Ectodermal cell (in vitro differentiated cells): ENCODE measurements at regions not wholly inside any gene's neighbourhood (a gene's known extent, or its start where the extent isn't known, plus 50 kb on each side); places are given as distances from the start of the nearest gene placed in this dataset.

Source experiments
- H3K27ac ChIP-seq: 2 replicates; pipeline ENCODE4 v1.7.0; 2013; ENCODE audit warnings: mild to moderate bottlenecking, low read depth, low read length; ENCODE audit not compliant: insufficient read depth, poor library complexity, severe bottlenecking
- H3K27me3 ChIP-seq: 2 replicates; pipeline ENCODE4 v1.7.0; 2013; ENCODE audit warnings: mild to moderate bottlenecking, low read length; ENCODE audit not compliant: insufficient read depth, control insufficient read depth, poor library complexity, severe bottlenecking
- H3K36me3 ChIP-seq: one replicate; pipeline ENCODE4 v1.7.0; 2013; ENCODE audit warnings: low read length; ENCODE audit not compliant: control insufficient read depth, insufficient read depth
- H3K4me1 ChIP-seq: one replicate; pipeline ENCODE4 v1.7.0; 2013; ENCODE audit warnings: low read length; ENCODE audit not compliant: control insufficient read depth, insufficient read depth
- H3K4me3 ChIP-seq: 2 replicates; pipeline ENCODE4 v1.7.0; 2013; ENCODE audit warnings: low read depth, low read length, control low read depth; ENCODE audit not compliant: insufficient read depth
- H3K9me3 ChIP-seq: 2 replicates; pipeline ENCODE4 v1.7.0; 2013; ENCODE audit warnings: mild to moderate bottlenecking, low read length, moderate library complexity; ENCODE audit not compliant: control insufficient read depth
- WGBS, 2 experiments: methylation state at CpG; one replicate each; pipeline ENCODE4 v1.1.7; 2013; ENCODE audit warnings: missing lambda C conversion rate in 2 of 2; 5-methylcytosine and 5-hydroxymethylcytosine counted together

GRCh38 chr1:37246631-37247030, 212.3 kb upstream of the GRIK3 start:
- Histone ChIP-seq H3K36me3 (no peaks in the 10 kb centered on the region), H3K9me3 (no peaks in the 10 kb centered on the region), H3K4me3 (no peak overlapping the region), H3K27me3 (peaks cover 5% of the 10 kb centered on the region), H3K27ac (no peak overlapping the region), H3K4me1 (peaks cover 10% of the 10 kb centered on the region)
- WGBS, 2 experiments = 62 to 65% methylated on average over 6 of the region's 6 CpGs

DNA sequence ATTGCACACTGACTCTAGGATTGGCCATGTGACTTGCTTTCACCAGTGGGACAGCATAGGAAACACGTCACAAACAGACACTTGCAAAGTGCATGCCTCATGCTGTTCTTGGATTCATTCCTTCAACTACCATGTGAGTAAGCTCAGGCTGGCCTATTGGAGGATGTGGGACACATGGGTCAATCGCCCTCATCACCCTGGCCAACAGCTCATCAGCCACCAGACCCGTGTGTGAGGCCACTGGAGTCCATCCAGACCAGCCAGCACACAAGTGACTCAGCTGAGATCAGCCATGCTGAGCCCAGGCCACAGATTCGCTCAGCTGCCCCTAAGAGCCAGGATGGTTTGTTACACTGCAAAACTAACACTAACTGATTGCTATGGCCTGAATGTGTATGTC, 216.1 kb upstream of the GRIK3 start:
- WGBS, 2 experiments = 73 to 78% methylated on average over 4 of the region's 4 CpGs
- no peaks in the 10 kb centered on the region for H3K36me3 ChIP-seq
- H3K4me3 ChIP-seq = no peak overlapping the region
- H3K27ac ChIP-seq = no peak overlapping the region
- no peaks in the 10 kb centered on the region for H3K9me3 ChIP-seq
- H3K4me1 ChIP-seq = no peaks in the 10 kb centered on the region
- no peaks in the 10 kb centered on the region for H3K27me3 ChIP-seq

GRCh38 chr1:37255136-37255795, 219.1 kb upstream of the ZC3H12A start:
- no peaks in the 10 kb centered on the region for H3K9me3 ChIP-seq
- 38 to 39% methylated on average over 24 of the region's 24 CpGs for WGBS, 2 experiments
- no peaks in the 10 kb centered on the region for H3K36me3 ChIP-seq
- H3K4me1 ChIP-seq = no peaks in the 10 kb centered on the region
- H3K27me3 ChIP-seq = no peaks in the 10 kb centered on the region
- no peak overlapping the region for H3K27ac ChIP-seq
- H3K4me3 ChIP-seq = no peak overlapping the region

DNA sequence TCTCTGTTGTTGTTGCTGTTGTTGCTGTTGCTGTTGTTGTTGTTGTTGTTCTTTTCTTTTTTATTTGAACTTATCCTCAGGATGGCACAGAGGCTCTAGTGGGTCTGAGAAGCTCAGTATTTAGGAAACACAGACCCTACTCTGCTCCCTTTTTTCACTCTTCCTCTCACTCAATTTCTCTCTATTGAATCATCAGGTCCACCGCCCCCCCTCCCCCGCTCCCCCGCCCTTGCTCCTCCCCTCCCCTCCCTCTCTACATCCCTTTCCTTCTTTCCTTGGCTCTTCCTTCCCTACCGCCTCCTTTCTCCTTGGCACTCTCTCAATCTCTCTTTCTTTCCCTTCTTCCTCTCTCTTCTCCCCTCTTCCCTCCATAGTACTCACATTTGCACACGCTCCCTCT, 218.5 kb upstream of the ZC3H12A start:
- no peaks in the 10 kb centered on the region for H3K9me3 ChIP-seq
- H3K27me3 ChIP-seq = no peaks in the 10 kb centered on the region
- 11 to 15% methylated on average over 4 of the region's 5 CpGs for WGBS, 2 experiments
- no peak overlapping the region for H3K4me3 ChIP-seq
- H3K4me1 ChIP-seq = no peaks in the 10 kb centered on the region
- no peaks in the 10 kb centered on the region for H3K36me3 ChIP-seq
- H3K27ac ChIP-seq = no peak overlapping the region

DNA sequence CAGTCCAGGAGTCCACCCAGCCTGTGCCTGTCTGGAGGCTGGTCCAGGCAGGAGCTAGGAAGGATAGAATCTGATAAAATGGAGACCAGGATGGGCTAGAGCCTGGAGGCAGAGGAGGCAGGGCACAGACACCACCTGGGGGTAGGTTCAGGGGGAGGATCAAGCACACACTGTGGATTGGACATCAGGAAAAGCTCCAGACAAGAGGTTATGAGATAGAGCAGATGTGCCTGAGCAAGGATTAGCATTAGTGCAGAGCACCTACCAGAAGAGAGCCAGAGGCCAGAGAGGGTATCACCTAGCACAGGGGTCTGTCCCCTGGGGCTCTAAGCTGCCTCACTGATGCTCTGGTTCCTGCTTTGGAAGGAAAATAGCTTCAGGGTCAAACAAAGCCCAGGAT, 216.7 kb upstream of the ZC3H12A start:
- no peaks in the 10 kb centered on the region for H3K36me3 ChIP-seq
- no peaks in the 10 kb centered on the region for H3K4me1 ChIP-seq
- H3K4me3 ChIP-seq = no peak overlapping the region
- no peak overlapping the region for H3K27ac ChIP-seq
- H3K9me3 ChIP-seq = no peaks in the 10 kb centered on the region
- H3K27me3 ChIP-seq = no peaks in the 10 kb centered on the region

DNA sequence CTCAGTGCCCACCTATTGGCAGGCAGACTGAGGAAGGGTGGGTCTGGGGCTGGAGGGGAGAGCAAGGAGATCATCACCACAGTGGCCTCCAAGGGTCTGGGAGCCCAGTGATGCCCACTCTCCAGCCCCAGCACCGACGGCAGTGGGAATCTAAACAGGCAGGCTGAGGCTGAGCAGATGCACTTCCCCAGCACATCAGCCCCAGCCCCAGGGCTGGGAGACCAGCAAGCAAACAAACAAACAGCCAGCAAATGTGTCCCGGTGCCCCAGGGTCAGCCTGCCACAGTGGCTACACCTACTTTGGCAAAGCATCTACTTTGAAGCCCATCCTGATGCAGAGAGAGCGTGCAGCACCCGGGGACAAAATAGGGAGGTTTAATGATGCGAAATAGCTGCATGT, 216.3 kb upstream of the ZC3H12A start:
- Histone ChIP-seq H3K9me3 (no peaks in the 10 kb centered on the region), H3K4me3 (no peak overlapping the region), H3K27me3 (no peaks in the 10 kb centered on the region), H3K4me1 (no peaks in the 10 kb centered on the region), H3K36me3 (no peaks in the 10 kb centered on the region), H3K27ac (no peak overlapping the region)
- WGBS, 2 experiments = 61 to 66% methylated on average over 6 of the region's 6 CpGs

DNA sequence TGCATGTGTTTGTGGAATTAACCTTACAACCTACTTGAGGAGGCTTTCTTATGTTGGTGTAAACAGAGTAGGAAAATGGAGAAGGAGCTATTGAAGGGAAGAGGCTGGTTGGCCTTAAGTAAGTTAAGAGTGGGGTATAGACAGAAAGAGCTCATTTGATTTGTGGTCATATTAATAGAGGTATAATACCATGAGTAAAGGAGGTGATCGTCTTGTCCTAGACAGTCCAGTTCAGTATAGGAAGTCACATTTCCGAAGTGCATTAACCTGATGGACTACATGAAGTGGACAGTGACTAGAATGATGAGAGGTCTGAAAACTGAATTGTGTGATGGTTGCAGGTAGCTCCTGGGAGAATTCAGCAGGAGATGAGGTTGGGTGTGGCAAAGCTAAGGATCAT, 215.4 kb upstream of the ZC3H12A start:
- H3K4me3 ChIP-seq = no peak overlapping the region
- H3K9me3 ChIP-seq = no peaks in the 10 kb centered on the region
- H3K27ac ChIP-seq = no peak overlapping the region
- no peaks in the 10 kb centered on the region for H3K27me3 ChIP-seq
- 67 to 73% methylated on average over 2 of the region's 2 CpGs for WGBS, 2 experiments
- H3K36me3 ChIP-seq = no peaks in the 10 kb centered on the region
- H3K4me1 ChIP-seq = no peaks in the 10 kb centered on the region

DNA sequence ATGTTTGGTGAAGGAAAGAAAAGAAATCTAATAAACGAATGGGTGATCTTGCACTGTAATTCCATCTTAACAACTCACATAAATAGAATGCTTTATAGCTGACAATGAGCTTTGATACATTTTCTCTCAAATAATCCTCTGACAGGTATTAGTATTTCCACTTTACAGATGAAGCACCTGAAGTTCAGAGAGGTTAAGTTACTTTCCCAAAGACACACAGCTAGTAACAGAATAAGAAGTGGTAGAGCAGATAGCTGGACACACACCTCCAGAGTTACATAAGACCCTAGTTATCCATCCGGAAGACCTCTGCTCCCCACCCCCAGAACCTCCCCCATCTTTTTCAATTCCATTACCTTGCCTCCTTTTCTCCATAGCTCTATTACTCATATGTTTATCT, 213.3 kb upstream of the ZC3H12A start:
- Histone ChIP-seq H3K27me3 (no peaks in the 10 kb centered on the region), H3K4me3 (no peak overlapping the region), H3K27ac (no peak overlapping the region), H3K9me3 (no peaks in the 10 kb centered on the region), H3K36me3 (no peaks in the 10 kb centered on the region), H3K4me1 (peaks cover 4% of the 10 kb centered on the region)
- 83 to 91% methylated on average over 1 to 2 of the region's 2 CpGs for WGBS, 2 experiments

DNA sequence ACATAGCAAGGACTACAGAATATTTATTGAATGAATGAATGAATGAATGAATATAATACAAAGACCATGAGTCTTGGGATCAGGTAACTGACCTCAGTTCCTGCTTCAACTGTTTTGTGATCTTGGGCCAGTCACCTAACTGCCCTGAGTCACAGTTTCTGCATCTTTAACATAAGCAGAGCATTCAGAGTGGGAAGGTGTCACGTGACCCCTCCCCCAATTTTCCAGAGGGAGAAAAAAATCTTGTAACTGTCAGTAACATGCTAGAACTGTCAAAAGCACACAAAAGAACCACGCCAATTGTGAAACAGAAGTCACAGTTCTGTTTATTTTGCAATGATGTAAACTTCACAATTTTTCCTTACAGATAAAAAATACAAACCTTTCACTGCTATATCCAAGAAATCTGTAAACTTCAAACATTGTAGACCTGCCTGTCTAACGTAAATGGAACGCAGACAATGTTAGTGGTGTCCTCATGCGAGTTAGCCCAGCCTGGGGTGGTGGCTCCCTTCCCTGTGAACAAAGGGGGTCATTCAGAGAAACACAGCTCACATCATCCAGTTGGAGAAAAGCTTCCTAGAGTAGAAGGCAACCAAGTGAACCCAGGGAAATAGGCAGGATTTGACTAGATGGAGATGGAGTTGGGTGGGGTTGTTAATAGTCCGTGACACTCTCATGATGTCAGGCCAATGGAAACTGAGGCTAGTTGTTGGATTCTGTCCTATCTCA, 211.8 kb upstream of the ZC3H12A start:
- Histone ChIP-seq H3K9me3 (no peaks in the 10 kb centered on the region), H3K4me3 (no peak overlapping the region), H3K27me3 (no peaks in the 10 kb centered on the region), H3K36me3 (no peaks in the 10 kb centered on the region), H3K4me1 (peaks cover 6% of the 10 kb centered on the region), H3K27ac (no peak overlapping the region)
- WGBS, 2 experiments = 82 to 86% methylated on average over 6 of the region's 6 CpGs

DNA sequence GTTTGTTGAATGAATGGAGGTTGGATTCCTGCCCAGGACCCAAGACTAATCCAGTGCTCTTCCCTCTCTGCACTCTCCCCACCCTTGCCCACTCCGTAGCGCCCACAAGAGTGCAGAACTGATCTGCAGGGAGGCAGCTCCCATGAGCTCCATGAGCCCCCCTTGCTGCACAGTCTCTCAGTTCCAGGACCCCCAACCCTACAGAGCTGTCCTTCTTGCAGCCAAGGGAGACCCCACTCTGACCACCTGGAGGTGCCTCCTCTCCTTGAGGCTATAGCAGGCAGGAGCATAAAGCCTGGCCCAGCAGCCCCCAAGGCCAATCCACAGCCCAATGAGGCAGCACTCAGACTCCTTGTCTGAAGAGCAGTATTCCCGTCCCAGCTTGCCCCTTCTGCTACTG, 209.2 kb upstream of the ZC3H12A start:
- H3K9me3 ChIP-seq = no peaks in the 10 kb centered on the region
- H3K4me1 ChIP-seq = peaks cover 6% of the 10 kb centered on the region
- H3K27ac ChIP-seq = no peak overlapping the region
- no peak overlapping the region for H3K4me3 ChIP-seq
- H3K27me3 ChIP-seq = no peaks in the 10 kb centered on the region
- H3K36me3 ChIP-seq = no peaks in the 10 kb centered on the region
- WGBS, 2 experiments = 78 to 85% methylated on average over 3 of the region's 3 CpGs
